Activated CD8-positive, alpha-beta memory T cell treated with anti-CD3 and anti-CD28 coated beads, Interleukin-2, amount 50 U/mL, for 4 hours (primary cell): ENCODE measurements at regions not wholly inside any gene's neighbourhood (a gene's known extent, or its start where the extent isn't known, plus 50 kb on each side); places are given as distances from the start of the nearest gene placed in this dataset.
"Not testable (repeated sequence)": the region's sequence is repeated elsewhere in the genome, so short reads cannot be mapped to it uniquely, and the experiment has no call there.

ENCODE experiments used
- DNase-seq: peaks from one replicate; pipeline ENCODE4 v3.0.0-alpha.2; 2020

- DNase-seq = not testable (repeated sequence)
Measured at GRCh38 chr10:95137990-95138625, 55.9 kb upstream of the ACSM6 start.

- no peak for DNase-seq
Measured at GRCh38 chr10:95134490-95134889, 59.5 kb upstream of the ACSM6 start.

- DNase-seq = no peak
Measured at GRCh38 chr10:95133997-95134396, 60.0 kb upstream of the ACSM6 start.

- DNase-seq = peak; percentile 58
Measured at GRCh38 chr10:95133016-95133752, 60.9 kb upstream of the ACSM6 start.

- DNase-seq = not testable (repeated sequence)
Measured at GRCh38 chr10:95130429-95130828, 61.1 kb upstream of the CYP2C8 start.

GRCh38 chr10:95125582-95125981, 56.3 kb upstream of the CYP2C8 start:
- no peak for DNase-seq

- DNase-seq = no peak
Measured at GRCh38 chr10:95122736-95123135, 53.4 kb upstream of the CYP2C8 start.

GRCh38 chr10:95121904-95122303, 52.6 kb upstream of the CYP2C8 start:
- DNase-seq = no peak
